ENCODE measurements at regions not wholly inside any gene's neighbourhood (a gene's known extent, or its start where the extent isn't known, plus 50 kb on each side); places are given as distances from the start of the nearest gene placed in this dataset.

GRCh38 chr2:207248702-207249377, 83.1 kb upstream of the KLF7 start:
- TF ChIP-seq, protein P1, sequence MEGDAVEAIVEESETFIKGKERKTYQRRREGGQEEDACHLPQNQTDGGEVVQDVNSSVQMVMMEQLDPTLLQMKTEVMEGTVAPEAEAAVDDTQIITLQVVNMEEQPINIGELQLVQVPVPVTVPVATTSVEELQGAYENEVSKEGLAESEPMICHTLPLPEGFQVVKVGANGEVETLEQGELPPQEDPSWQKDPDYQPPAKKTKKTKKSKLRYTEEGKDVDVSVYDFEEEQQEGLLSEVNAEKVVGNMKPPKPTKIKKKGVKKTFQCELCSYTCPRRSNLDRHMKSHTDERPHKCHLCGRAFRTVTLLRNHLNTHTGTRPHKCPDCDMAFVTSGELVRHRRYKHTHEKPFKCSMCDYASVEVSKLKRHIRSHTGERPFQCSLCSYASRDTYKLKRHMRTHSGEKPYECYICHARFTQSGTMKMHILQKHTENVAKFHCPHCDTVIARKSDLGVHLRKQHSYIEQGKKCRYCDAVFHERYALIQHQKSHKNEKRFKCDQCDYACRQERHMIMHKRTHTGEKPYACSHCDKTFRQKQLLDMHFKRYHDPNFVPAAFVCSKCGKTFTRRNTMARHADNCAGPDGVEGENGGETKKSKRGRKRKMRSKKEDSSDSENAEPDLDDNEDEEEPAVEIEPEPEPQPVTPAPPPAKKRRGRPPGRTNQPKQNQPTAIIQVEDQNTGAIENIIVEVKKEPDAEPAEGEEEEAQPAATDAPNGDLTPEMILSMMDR (IDR thresholded peaks at IDR 0.05) = no peak
- TF ChIP-seq POLR2A (IDR thresholded peaks at IDR 0.05) = no peak
- no peak for TF ChIP-seq EP300 (IDR thresholded peaks at IDR 0.05)

All from ovary (tissue), 3 donors.